HepG2 (cell line): ENCODE measurements at regions not wholly inside any gene's neighbourhood (a gene's known extent, or its start where the extent isn't known, plus 50 kb on each side); places are given as distances from the start of the nearest gene placed in this dataset.
"Not testable (repeated sequence)": the region's sequence is repeated elsewhere in the genome, so short reads cannot be mapped to it uniquely, and the experiment has no call there.

Source experiments
- ATAC-seq: fragments of 200-7000 bp; cut with Tn5 transposase; 3 replicates; pipeline ENCODE4 v1.9.1; 2020; ENCODE audit warnings: mild to moderate bottlenecking, moderate library complexity
- BruUV-seq: library from RNA; stranded (reverse); fragments of 400-500 nt; replicated peaks from 2 replicates; lab custom pipeline; 2021; lab: Mats Ljungman, UMichigan
- CTCF ChIA-PET: fragments of 300-600 bp; formaldehyde crosslinking; extraction: SDS; loops from one replicate; lab custom pipeline; 2021; ENCODE audit warnings: low total read pairs, inconsistent platforms, low intra/inter-chr PET ratio; lab: Yijun Ruan, JAX
- POLR2A ChIA-PET: fragments of 350-600 bp; sonication (Branson Sonifier 250); formaldehyde crosslinking; loops from one replicate; lab custom pipeline; 2020; ENCODE audit warnings: antibody characterized with exemption, inconsistent platforms; lab: Yijun Ruan, JAX
- DNase-seq: peaks from one replicate; pipeline ENCODE4 v3.0.0-alpha.2; 2015; ENCODE audit warnings: low spot score
- FAIRE-seq: peaks from 3 replicates; lab custom pipeline; 2011; peaks lifted over from hg19 to GRCh38; lab: Jason Lieb, UNC
- H2AFZ ChIP-seq: one replicate; pipeline ENCODE4 v1.6.1; 2011; ENCODE audit warnings: low read length, inconsistent platforms
- H3K27ac ChIP-seq: fragments of 300-600 bp; 3 replicates; pipeline ENCODE4 v1.8.0; 2011; ENCODE audit warnings: mixed run types, mild to moderate bottlenecking, mixed read lengths, low read length, inconsistent platforms; ENCODE audit not compliant: insufficient read depth; ENCODE audit errors: extremely low read length
- H3K27me3 ChIP-seq, 2 experiments: fragments of 200-600 bp in 1 of 2; 2 replicates in 1 of 2; 3 replicates in 1 of 2; pipeline versions ENCODE4 v1.6.0 to v1.8.0; 2011; ENCODE audit warnings: low read length in 2 of 2, mild to moderate bottlenecking in 2 of 2, moderate library complexity in 2 of 2, inconsistent platforms in 1 of 2; ENCODE audit not compliant: insufficient read depth in 2 of 2, control insufficient read depth in 1 of 2
- H3K36me3 ChIP-seq, 2 experiments: fragments of 200-600 bp in 1 of 2; replicated peaks in 1 of 2; 2 replicates in 1 of 2; 3 replicates in 1 of 2; pipeline versions ENCODE4 v1.5.1 to v1.8.0; 2011; ENCODE audit warnings: low read length in 2 of 2, inconsistent platforms in 1 of 2; ENCODE audit not compliant: insufficient read depth in 2 of 2, control insufficient read depth in 1 of 2
- H3K4me1 ChIP-seq: 2 replicates; pipeline ENCODE4 v1.5.1; 2012; ENCODE audit warnings: low read length, inconsistent platforms; ENCODE audit not compliant: insufficient read depth
- H3K4me2 ChIP-seq: 2 replicates; pipeline ENCODE4 v1.6.0; 2011; ENCODE audit warnings: low read depth, low read length, inconsistent platforms
- H3K4me3 ChIP-seq, 3 experiments: fragments of 200-600 bp in 1 of 3; sonication (generic), shearing (Covaris generic) in 1 of 3; replicated peaks in 1 of 3; 2 replicates each; pipeline ENCODE4 v1.5.1; 2011 to 2016; ENCODE audit warnings: low read length in 3 of 3, inconsistent platforms in 2 of 3, low read depth in 2 of 3, mild to moderate bottlenecking in 2 of 3, control low read depth in 1 of 3, mixed read lengths in 1 of 3; ENCODE audit not compliant: insufficient read depth in 1 of 3
- H3K79me2 ChIP-seq: one replicate; pipeline ENCODE4 v1.6.1; 2011; ENCODE audit warnings: low read length, inconsistent platforms; ENCODE audit not compliant: insufficient read depth
- H3K9ac ChIP-seq: 2 replicates; pipeline ENCODE4 v1.6.0; 2011; ENCODE audit warnings: mild to moderate bottlenecking, low read depth, low read length, inconsistent platforms; ENCODE audit not compliant: insufficient read depth
- H3K9me3 ChIP-seq: 2 replicates; pipeline ENCODE4 v1.5.1; 2012; ENCODE audit warnings: mild to moderate bottlenecking, low read length
- H4K20me1 ChIP-seq: 2 replicates; pipeline ENCODE4 v1.6.0; 2011; ENCODE audit warnings: inconsistent platforms, mild to moderate bottlenecking, low read length, moderate library complexity; ENCODE audit not compliant: insufficient read depth
- HNF4G ChIP-seq, 2 experiments: sonication (generic) in 1 of 2; formaldehyde crosslinking in 1 of 2; IDR thresholded peaks; 2 replicates each; pipeline versions ENCODE4 v1.4.0 to v1.6.1; 2011 to 2020; ENCODE audit warnings: borderline replicate concordance in 2 of 2, low read depth in 2 of 2, mild to moderate bottlenecking in 2 of 2, low read length in 1 of 2, missing genetic modification reagents in 1 of 2, moderate library complexity in 1 of 2
- ZBTB21 ChIP-seq: sonication (generic); formaldehyde crosslinking; IDR thresholded peaks from 2 replicates; pipeline ENCODE4 v1.4.0; 2020; ENCODE audit warnings: missing genetic modification reagents
- ZEB1 ChIP-seq: IDR thresholded peaks from 2 replicates; pipeline ENCODE4 v1.6.1; 2012; ENCODE audit warnings: mild to moderate bottlenecking, low read depth, inconsistent platforms; ENCODE audit not compliant: insufficient replicate concordance
- ZZZ3 ChIP-seq: sonication (generic); formaldehyde crosslinking; IDR thresholded peaks from 2 replicates; pipeline ENCODE4 v1.4.0; 2020; ENCODE audit warnings: missing genetic modification reagents, mild to moderate bottlenecking, borderline replicate concordance
- WGBS: methylation state at CpG from one replicate; pipeline ENCODE4 v1.1.6; 2017; ENCODE audit warnings: low lambda C conversion rate; 5-methylcytosine and 5-hydroxymethylcytosine counted together
- in situ Hi-C: cut with HindIII; loops from 2 replicates; pipeline ENCODE4 v1.10.0; 2017; ENCODE audit warnings: low pct_unique_long_range_greater_than_20kb; ENCODE audit not compliant: extremely low pct_ligation_motif_present
- intact Hi-C: fragments of 100-400 bp; cut with micrococcal nuclease; formaldehyde crosslinking; loops from one replicate; pipeline ENCODE4 v1.10.0; 2022; ENCODE audit not compliant: unreplicated experiment
- TF ChIP-seq, protein P1 (sequence below): sonication (generic); formaldehyde crosslinking; IDR thresholded peaks from 2 replicates; pipeline ENCODE4 v1.5.1; 2020; ENCODE audit warnings: missing genetic modification reagents, mild to moderate bottlenecking, borderline replicate concordance

GRCh38 chr6:84842525-84843166, 78.2 kb upstream of the TBX18 start:
- FAIRE-seq, result no peak

GRCh38 chr6:84837068-84837866, 72.9 kb upstream of the TBX18 start:
- H3K27me3 ChIP-seq, BruUV-seq, intact Hi-C loops, H4K20me1 ChIP-seq, H3K9ac ChIP-seq, H3K4me3 ChIP-seq, H3K36me3 ChIP-seq, POLR2A ChIA-PET, FAIRE-seq, H3K4me1 ChIP-seq, H3K27ac ChIP-seq, H3K79me2 ChIP-seq, in situ Hi-C loops, H3K4me2 ChIP-seq, CTCF ChIA-PET, H3K9me3 ChIP-seq, ATAC-seq, H2AFZ ChIP-seq, DNase-seq: not testable (repeated sequence)
- WGBS, result 60% methylated on average over 5 of the region's 5 CpGs

More at GRCh38 chr6:84842525-84843166, 78.2 kb upstream of the TBX18 start:
- CTCF ChIA-PET, result no interaction called here
- Histone ChIP-seq H3K4me3 (no peak overlapping the region), H3K36me3 (no peaks in the 10 kb centered on the region), H3K4me1 (no peaks in the 10 kb centered on the region), H3K4me2 (no peak overlapping the region), H3K79me2 (no peaks in the 10 kb centered on the region), H3K9ac (no peak overlapping the region), H4K20me1 (no peaks in the 10 kb centered on the region)
- in situ Hi-C loops, result no loop called here
- intact Hi-C loops, result no loop called here
- no TSS peak for BruUV-seq
- TF ChIP-seq, protein P1, sequence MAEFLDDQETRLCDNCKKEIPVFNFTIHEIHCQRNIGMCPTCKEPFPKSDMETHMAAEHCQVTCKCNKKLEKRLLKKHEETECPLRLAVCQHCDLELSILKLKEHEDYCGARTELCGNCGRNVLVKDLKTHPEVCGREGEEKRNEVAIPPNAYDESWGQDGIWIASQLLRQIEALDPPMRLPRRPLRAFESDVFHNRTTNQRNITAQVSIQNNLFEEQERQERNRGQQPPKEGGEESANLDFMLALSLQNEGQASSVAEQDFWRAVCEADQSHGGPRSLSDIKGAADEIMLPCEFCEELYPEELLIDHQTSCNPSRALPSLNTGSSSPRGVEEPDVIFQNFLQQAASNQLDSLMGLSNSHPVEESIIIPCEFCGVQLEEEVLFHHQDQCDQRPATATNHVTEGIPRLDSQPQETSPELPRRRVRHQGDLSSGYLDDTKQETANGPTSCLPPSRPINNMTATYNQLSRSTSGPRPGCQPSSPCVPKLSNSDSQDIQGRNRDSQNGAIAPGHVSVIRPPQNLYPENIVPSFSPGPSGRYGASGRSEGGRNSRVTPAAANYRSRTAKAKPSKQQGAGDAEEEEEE (CRISPR knock-in tag), result no peak
- TF ChIP-seq ZZZ3 (CRISPR knock-in tag), result no peak
- TF ChIP-seq HNF4G (IDR thresholded peaks at IDR 0.05; ENCODE audit: borderline replicate concordance, low read depth, low read length), result no peak
- TF ChIP-seq HNF4G (CRISPR knock-in tag; IDR thresholded peaks at IDR 0.05; ENCODE audit: borderline replicate concordance, low read depth), result no peak
- TF ChIP-seq ZEB1, result no peak
- no peak for TF ChIP-seq ZBTB21 (CRISPR knock-in tag)
- TF ChIP-seq, all 625 proteins: peak for 0
- Histone ChIP-seq H3K9me3 (no peaks in the 10 kb centered on the region), H3K27ac (no peak overlapping the region), H3K27me3 (no peaks in the 10 kb centered on the region), H2AFZ (no peak overlapping the region)
- POLR2A ChIA-PET, result no interaction called here
- no peak for DNase-seq
- no peak for ATAC-seq
